ENCODE measurements at regions not wholly inside any gene's neighbourhood (a gene's known extent, or its start where the extent isn't known, plus 50 kb on each side); places are given as distances from the start of the nearest gene placed in this dataset.

DNA sequence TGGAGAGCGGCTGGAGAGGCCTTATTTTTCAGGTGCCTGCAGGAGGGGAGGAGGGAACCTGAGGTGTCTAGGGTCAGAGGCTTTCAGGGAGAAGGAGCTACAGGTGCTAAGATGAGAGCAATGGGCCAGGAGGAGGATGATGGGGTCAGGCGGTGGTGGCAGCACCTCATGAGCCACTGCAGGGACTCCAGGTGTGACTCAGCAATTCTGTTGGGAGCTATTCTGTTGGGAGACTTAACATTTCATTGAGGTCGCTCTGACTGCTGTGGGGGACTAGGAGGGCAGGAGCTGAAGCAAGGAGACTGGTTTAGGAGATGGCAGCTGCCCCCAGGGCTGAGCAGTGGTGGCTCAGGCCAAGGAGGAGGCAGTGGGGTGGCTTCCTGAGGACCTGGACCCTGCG lies 65.0 kb downstream of the CLDN34 start:
- no peaks in the 10 kb centered on the region for H3K27me3 ChIP-seq (ENCODE audit: insufficient read depth, low read depth)
- TF ChIP-seq, protein P1, sequence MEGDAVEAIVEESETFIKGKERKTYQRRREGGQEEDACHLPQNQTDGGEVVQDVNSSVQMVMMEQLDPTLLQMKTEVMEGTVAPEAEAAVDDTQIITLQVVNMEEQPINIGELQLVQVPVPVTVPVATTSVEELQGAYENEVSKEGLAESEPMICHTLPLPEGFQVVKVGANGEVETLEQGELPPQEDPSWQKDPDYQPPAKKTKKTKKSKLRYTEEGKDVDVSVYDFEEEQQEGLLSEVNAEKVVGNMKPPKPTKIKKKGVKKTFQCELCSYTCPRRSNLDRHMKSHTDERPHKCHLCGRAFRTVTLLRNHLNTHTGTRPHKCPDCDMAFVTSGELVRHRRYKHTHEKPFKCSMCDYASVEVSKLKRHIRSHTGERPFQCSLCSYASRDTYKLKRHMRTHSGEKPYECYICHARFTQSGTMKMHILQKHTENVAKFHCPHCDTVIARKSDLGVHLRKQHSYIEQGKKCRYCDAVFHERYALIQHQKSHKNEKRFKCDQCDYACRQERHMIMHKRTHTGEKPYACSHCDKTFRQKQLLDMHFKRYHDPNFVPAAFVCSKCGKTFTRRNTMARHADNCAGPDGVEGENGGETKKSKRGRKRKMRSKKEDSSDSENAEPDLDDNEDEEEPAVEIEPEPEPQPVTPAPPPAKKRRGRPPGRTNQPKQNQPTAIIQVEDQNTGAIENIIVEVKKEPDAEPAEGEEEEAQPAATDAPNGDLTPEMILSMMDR (conservative IDR thresholded peaks at IDR 0.05; ENCODE audit: low read depth, low read length) = no peak
- H3K79me2 ChIP-seq (ENCODE audit: insufficient read depth, low read depth) = peaks cover 59% of the 10 kb centered on the region; the same call in 1 of the 2 replicates
- peaks cover 80% of the 10 kb centered on the region for H3K4me1 ChIP-seq (ENCODE audit: low read depth, poor library complexity, severe bottlenecking)
- no peaks in the 10 kb centered on the region for H4K20me1 ChIP-seq (ENCODE audit: insufficient read depth)
- peak overlapping the region; percentile 71; the same call in 1 of the 2 replicates for H3K9ac ChIP-seq
- H3K36me3 ChIP-seq (ENCODE audit: insufficient read depth) = no peaks in the 10 kb centered on the region
- H2AFZ ChIP-seq (ENCODE audit: low read depth) = no peak overlapping the region
- no peak overlapping the region for H3K4me3 ChIP-seq (IDR thresholded peaks at IDR 0.05; ENCODE audit: insufficient read depth, low read depth, low read length)
- peak overlapping the region; percentile 95 for H3K27ac ChIP-seq
- peak overlapping the region; percentile 62 for H3K4me2 ChIP-seq

- Histone ChIP-seq H4K20me1 (ENCODE audit: insufficient read depth) (no peaks in the 10 kb centered on the region), H3K27ac (peak overlapping the region; percentile 95; the same call in 1 of the 2 replicates), H3K9ac (no peak overlapping the region), H3K4me2 (no peak overlapping the region), H3K27me3 (ENCODE audit: insufficient read depth, low read depth) (no peaks in the 10 kb centered on the region), H2AFZ (ENCODE audit: low read depth) (no peak overlapping the region), H3K4me1 (ENCODE audit: low read depth, poor library complexity, severe bottlenecking) (peaks cover 66% of the 10 kb centered on the region), H3K79me2 (ENCODE audit: insufficient read depth, low read depth) (peaks cover 53% of the 10 kb centered on the region; the same call in 1 of the 2 replicates), H3K36me3 (ENCODE audit: insufficient read depth) (no peaks in the 10 kb centered on the region), H3K4me3 (IDR thresholded peaks at IDR 0.05; ENCODE audit: insufficient read depth, low read depth, low read length) (no peak overlapping the region)
- TF ChIP-seq, protein P1 (conservative IDR thresholded peaks at IDR 0.05; ENCODE audit: low read depth, low read length) = no peak
Observed at GRCh38 chrX:10033375-10034007, 66.3 kb downstream of the CLDN34 start.

DNA sequence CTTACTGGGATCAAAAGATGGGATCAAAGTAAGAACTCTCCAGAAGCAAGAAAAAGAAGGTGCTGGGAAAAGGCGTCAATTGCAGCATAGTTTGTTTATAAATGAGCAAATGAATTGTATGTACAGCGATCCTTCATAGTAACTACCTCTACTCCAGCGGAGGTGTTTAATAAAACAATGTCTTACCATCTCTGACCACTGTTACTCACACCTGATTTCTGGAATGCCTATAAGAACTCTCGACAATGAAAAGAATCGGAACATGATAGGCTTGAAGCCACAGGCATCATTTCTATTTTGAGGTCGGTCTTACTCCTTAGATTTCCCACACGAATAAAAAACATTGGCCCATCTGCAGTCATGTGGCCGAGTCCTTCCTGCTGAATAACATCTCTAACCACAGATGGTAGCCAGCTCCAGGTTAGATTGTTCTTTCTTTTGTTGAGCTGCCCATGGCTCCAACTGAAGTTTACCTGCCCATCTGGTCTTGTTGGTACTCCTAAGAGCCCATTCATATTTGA lies 67.6 kb downstream of the CLDN34 start:
- Histone ChIP-seq H3K79me2 (ENCODE audit: insufficient read depth, low read depth) (peaks cover 48% of the 10 kb centered on the region; the same call in 1 of the 2 replicates), H3K27me3 (ENCODE audit: insufficient read depth, low read depth) (no peaks in the 10 kb centered on the region), H3K4me2 (no peak overlapping the region), H3K36me3 (ENCODE audit: insufficient read depth) (no peaks in the 10 kb centered on the region), H3K9ac (no peak overlapping the region), H4K20me1 (ENCODE audit: insufficient read depth) (no peaks in the 10 kb centered on the region), H3K27ac (no peak overlapping the region), H2AFZ (ENCODE audit: low read depth) (no peak overlapping the region), H3K4me1 (ENCODE audit: low read depth, poor library complexity, severe bottlenecking) (peaks cover 53% of the 10 kb centered on the region), H3K4me3 (IDR thresholded peaks at IDR 0.05; ENCODE audit: insufficient read depth, low read depth, low read length) (no peak overlapping the region)
- TF ChIP-seq, protein P1 (conservative IDR thresholded peaks at IDR 0.05; ENCODE audit: low read depth, low read length) = no peak

- H3K9ac ChIP-seq = no peak overlapping the region
- H3K27me3 ChIP-seq (ENCODE audit: insufficient read depth, low read depth) = no peaks in the 10 kb centered on the region
- no peak overlapping the region for H3K27ac ChIP-seq
- no peaks in the 10 kb centered on the region for H3K36me3 ChIP-seq (ENCODE audit: insufficient read depth)
- H3K4me2 ChIP-seq = no peak overlapping the region
- peaks cover 47% of the 10 kb centered on the region; the same call in 1 of the 2 replicates for H3K79me2 ChIP-seq (ENCODE audit: insufficient read depth, low read depth)
- no peaks in the 10 kb centered on the region for H4K20me1 ChIP-seq (ENCODE audit: insufficient read depth)
- TF ChIP-seq, protein P1 (conservative IDR thresholded peaks at IDR 0.05; ENCODE audit: low read depth, low read length) = no peak
- no peak overlapping the region for H2AFZ ChIP-seq (ENCODE audit: low read depth)
- H3K4me1 ChIP-seq (ENCODE audit: low read depth, poor library complexity, severe bottlenecking) = peaks cover 26% of the 10 kb centered on the region
- no peak overlapping the region for H3K4me3 ChIP-seq (IDR thresholded peaks at IDR 0.05; ENCODE audit: insufficient read depth, low read depth, low read length)
Observed at GRCh38 chrX:10038585-10038984, 71.4 kb downstream of the CLDN34 start.
